Stomach (tissue), 4 donors: ENCODE measurements at regions not wholly inside any gene's neighbourhood (a gene's known extent, or its start where the extent isn't known, plus 50 kb on each side); places are given as distances from the start of the nearest gene placed in this dataset.

Experiments
- EP300 ChIP-seq: sonication (generic); formaldehyde crosslinking; IDR thresholded peaks from one replicate; pipeline ENCODE4 v1.6.1; 2017; ENCODE audit warnings: antibody characterized with exemption
- POLR2A ChIP-seq, 4 donors: fragments of 450-650 bp; IDR thresholded peaks; one replicate each; pipeline ENCODE4 v1.6.1; 2016; ENCODE audit warnings: antibody characterized with exemption in 4 of 4, control low read depth in 2 of 4, mild to moderate bottlenecking in 1 of 4, moderate library complexity in 1 of 4
- POLR2AphosphoS5 ChIP-seq, 3 donors: sonication (generic); formaldehyde crosslinking; IDR thresholded peaks; one replicate each; pipeline ENCODE4 v1.6.1; 2016; ENCODE audit warnings: antibody characterized with exemption in 3 of 3
- TF ChIP-seq, protein P1 (sequence below), 7 experiments: fragments of 450-650 bp in 4 of 7; fragments of 200-600 bp in 3 of 7; sonication (generic) in 3 of 7; IDR thresholded peaks; one replicate each; pipeline ENCODE4 v1.5.1; 2016 to 2019; ENCODE audit warnings: antibody characterized with exemption in 7 of 7, control low read depth in 2 of 7, mild to moderate bottlenecking in 1 of 7

DNA sequence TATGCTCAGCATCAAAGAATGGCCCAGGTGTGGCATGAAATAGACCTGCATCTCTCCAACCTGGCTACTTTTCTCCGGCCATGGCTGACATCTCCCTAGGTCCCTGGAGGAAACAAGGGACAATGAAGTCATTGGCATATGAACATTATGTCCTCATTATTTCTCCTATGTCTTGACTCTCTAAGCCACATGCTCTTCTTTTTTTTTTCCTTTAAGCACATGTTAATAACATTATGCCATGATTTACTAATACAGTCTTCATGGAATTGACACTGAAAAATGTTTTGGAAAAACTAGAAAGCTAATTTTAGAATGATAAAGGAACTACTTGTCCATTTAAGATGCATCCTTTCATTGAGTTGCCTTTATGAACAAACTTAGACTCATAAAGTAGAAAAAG lies 628.9 kb downstream of the TNS3 start:
- TF ChIP-seq, protein P1, sequence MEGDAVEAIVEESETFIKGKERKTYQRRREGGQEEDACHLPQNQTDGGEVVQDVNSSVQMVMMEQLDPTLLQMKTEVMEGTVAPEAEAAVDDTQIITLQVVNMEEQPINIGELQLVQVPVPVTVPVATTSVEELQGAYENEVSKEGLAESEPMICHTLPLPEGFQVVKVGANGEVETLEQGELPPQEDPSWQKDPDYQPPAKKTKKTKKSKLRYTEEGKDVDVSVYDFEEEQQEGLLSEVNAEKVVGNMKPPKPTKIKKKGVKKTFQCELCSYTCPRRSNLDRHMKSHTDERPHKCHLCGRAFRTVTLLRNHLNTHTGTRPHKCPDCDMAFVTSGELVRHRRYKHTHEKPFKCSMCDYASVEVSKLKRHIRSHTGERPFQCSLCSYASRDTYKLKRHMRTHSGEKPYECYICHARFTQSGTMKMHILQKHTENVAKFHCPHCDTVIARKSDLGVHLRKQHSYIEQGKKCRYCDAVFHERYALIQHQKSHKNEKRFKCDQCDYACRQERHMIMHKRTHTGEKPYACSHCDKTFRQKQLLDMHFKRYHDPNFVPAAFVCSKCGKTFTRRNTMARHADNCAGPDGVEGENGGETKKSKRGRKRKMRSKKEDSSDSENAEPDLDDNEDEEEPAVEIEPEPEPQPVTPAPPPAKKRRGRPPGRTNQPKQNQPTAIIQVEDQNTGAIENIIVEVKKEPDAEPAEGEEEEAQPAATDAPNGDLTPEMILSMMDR (IDR thresholded peaks at IDR 0.05): no peak
- TF ChIP-seq POLR2A (IDR thresholded peaks at IDR 0.05) (no peak), EP300 (no peak), POLR2AphosphoS5 (IDR thresholded peaks at IDR 0.05) (no peak)
